Gastrocnemius medialis (tissue), 4 donors: ENCODE measurements at regions not wholly inside any gene's neighbourhood (a gene's known extent, or its start where the extent isn't known, plus 50 kb on each side); places are given as distances from the start of the nearest gene placed in this dataset.
A peak's percentile ranks its signal among the peaks of the same experiment; 100 is the strongest.

Source experiments
- ATAC-seq, 2 donors: fragments of 150-250 bp; one replicate each; pipeline ENCODE4 v1.9.1; 2016
- DNase-seq, 2 donors: peaks; one replicate each; pipeline ENCODE4 v3.0.0-alpha.2; 2019
- H3K27ac ChIP-seq, 4 donors: fragments of 200-600 bp; sonication (generic); 1 replicate in 1 of 4; 2 replicates in 3 of 4; pipeline ENCODE4 v1.5.1; 2016 to 2018; ENCODE audit warnings: mild to moderate bottlenecking in 2 of 4, moderate library complexity in 1 of 4
- H3K27me3 ChIP-seq, 3 donors: fragments of 200-600 bp; sonication (generic) in 2 of 3; 1 replicate in 1 of 3; 2 replicates in 2 of 3; pipeline versions ENCODE4 v1.5.1 to v1.6.0; 2016 to 2019; ENCODE audit warnings: mild to moderate bottlenecking in 1 of 3, moderate library complexity in 1 of 3
- H3K36me3 ChIP-seq, 2 donors: fragments of 200-600 bp; sonication (generic) in 1 of 2; one replicate each; pipeline ENCODE4 v1.5.1; 2017 to 2018
- H3K4me1 ChIP-seq, 2 donors: fragments of 200-600 bp; sonication (generic) in 1 of 2; one replicate each; pipeline ENCODE4 v1.5.1; 2016 to 2017; ENCODE audit warnings: mild to moderate bottlenecking in 2 of 2
- H3K4me3 ChIP-seq, 4 donors: fragments of 200-600 bp; sonication (generic) in 3 of 4; 1 replicate in 1 of 4; 2 replicates in 3 of 4; pipeline ENCODE4 v1.5.1; 2016 to 2019; ENCODE audit warnings: mild to moderate bottlenecking in 2 of 4
- H3K9me3 ChIP-seq, 3 donors: fragments of 200-600 bp; sonication (generic) in 2 of 3; 1 replicate in 1 of 3; 2 replicates in 2 of 3; pipeline ENCODE4 v1.5.1; 2016 to 2019
- CTCF ChIP-seq, 5 experiments: fragments of 450-650 bp in 3 of 5; fragments of 200-600 bp in 2 of 5; sonication (generic) in 2 of 5; IDR thresholded peaks in 4 of 5; conservative IDR thresholded peaks in 1 of 5; 1 replicate in 4 of 5; 2 replicates in 1 of 5; pipeline ENCODE4 v1.5.1; 2016 to 2019; ENCODE audit warnings: antibody characterized with exemption in 5 of 5, mild to moderate bottlenecking in 3 of 5, moderate library complexity in 3 of 5
- POLR2A ChIP-seq, 2 donors: fragments of 450-650 bp; IDR thresholded peaks; one replicate each; pipeline ENCODE4 v1.6.1; 2017; ENCODE audit warnings: antibody characterized with exemption in 2 of 2, mild to moderate bottlenecking in 2 of 2, moderate library complexity in 2 of 2
- in situ Hi-C, 4 donors: fragments of 200-750 bp; cut with MboI; loops; one replicate each; pipeline versions ENCODE4 v1.15.0 to v1.8.0; 2017; ENCODE audit warnings: low sequenced_read_pairs in 4 of 4
- intact Hi-C: fragments of 100-400 bp; cut with DNase I; formaldehyde crosslinking; loops from one replicate; pipeline ENCODE4 v1.15.1; 2023; ENCODE audit warnings: low total_unique reads

GRCh38 chr6:6804843-6805615 is 216.5 kb downstream of the LY86 start:
- DNase-seq (no peak), ATAC-seq (no peak)
- intact Hi-C loops (no loop called here), in situ Hi-C loops (no loop called here)
- Histone ChIP-seq H3K27ac (no peak overlapping the region), H3K36me3 (no peaks in the 10 kb centered on the region), H3K27me3 (no peaks in the 10 kb centered on the region), H3K4me3 (no peak overlapping the region), H3K4me1 (no peaks in the 10 kb centered on the region), H3K9me3 (no peaks in the 10 kb centered on the region)
- TF ChIP-seq POLR2A (IDR thresholded peaks at IDR 0.05) (no peak), CTCF (IDR thresholded peaks at IDR 0.05 in 4 of 5, conservative IDR thresholded peaks at IDR 0.05 in 1 of 5) (no peak)

- Histone ChIP-seq H3K4me1 (peaks cover 0 to 7% of the 10 kb centered on the region in 2 donors), H3K36me3 (no peaks in the 10 kb centered on the region), H3K27ac (peak overlapping the region in 3 of 4 donors; percentile 2 to 54 (median 44)), H3K4me3 (no peak overlapping the region), H3K9me3 (no peaks in the 10 kb centered on the region), H3K27me3 (no peaks in the 10 kb centered on the region)
- TF ChIP-seq POLR2A (IDR thresholded peaks at IDR 0.05) (no peak), CTCF (IDR thresholded peaks at IDR 0.05 in 4 of 5, conservative IDR thresholded peaks at IDR 0.05 in 1 of 5) (no peak)
- in situ Hi-C loops: no loop called here
- ATAC-seq (peak in 1 of 2 donors; percentile 34), DNase-seq (peak; percentile 16 to 41)
- intact Hi-C loops: no loop called here
Observed at GRCh38 chr6:6806844-6807518, 218.5 kb downstream of the LY86 start.

GRCh38 chr6:6808343-6808742 is 219.8 kb downstream of the LY86 start:
- intact Hi-C loops: no loop called here
- no peaks in the 10 kb centered on the region for H3K36me3 ChIP-seq
- in situ Hi-C loops: no loop called here
- H3K4me3 ChIP-seq: no peak overlapping the region
- TF ChIP-seq CTCF (IDR thresholded peaks at IDR 0.05 in 4 of 5, conservative IDR thresholded peaks at IDR 0.05 in 1 of 5): no peak
- no peak for TF ChIP-seq POLR2A (IDR thresholded peaks at IDR 0.05)
- no peak overlapping the region for H3K27ac ChIP-seq
- peaks cover 0 to 7% of the 10 kb centered on the region in 2 donors for H3K4me1 ChIP-seq
- H3K9me3 ChIP-seq: no peaks in the 10 kb centered on the region
- DNase-seq (no peak), ATAC-seq (no peak)
- no peaks in the 10 kb centered on the region for H3K27me3 ChIP-seq

GRCh38 chr6:6808915-6809314 is 220.4 kb downstream of the LY86 start:
- Histone ChIP-seq H3K27me3 (no peaks in the 10 kb centered on the region), H3K4me1 (peaks cover 0 to 7% of the 10 kb centered on the region in 2 donors), H3K36me3 (no peaks in the 10 kb centered on the region), H3K9me3 (no peaks in the 10 kb centered on the region), H3K27ac (no peak overlapping the region), H3K4me3 (no peak overlapping the region)
- intact Hi-C loops (no loop called here), in situ Hi-C loops (no loop called here)
- no peak for DNase-seq
- TF ChIP-seq POLR2A (IDR thresholded peaks at IDR 0.05): no peak
- no peak for TF ChIP-seq CTCF (IDR thresholded peaks at IDR 0.05 in 4 of 5, conservative IDR thresholded peaks at IDR 0.05 in 1 of 5)
- no peak for ATAC-seq
